ENCODE measurements at regions not wholly inside any gene's neighbourhood (a gene's known extent, or its start where the extent isn't known, plus 50 kb on each side); places are given as distances from the start of the nearest gene placed in this dataset.

GRCh38 chr12:76622351-76622750, 62.8 kb upstream of the OSBPL8 start:
- TF ChIP-seq CTCF (IDR thresholded peaks at IDR 0.05 in 2 of 3, conservative IDR thresholded peaks at IDR 0.05 in 1 of 3; ENCODE audit: control insufficient read depth in 2 of 3, extremely low read depth in 1 of 3, insufficient read depth in 1 of 3, low read depth in 3 of 3, low read length in 3 of 3) (no peak), MEF2A (IDR thresholded peaks at IDR 0.05; ENCODE audit: insufficient read depth, low read depth, low read length) (no peak), GABPA (IDR thresholded peaks at IDR 0.05; ENCODE audit: low read depth) (no peak), TCF12 (IDR thresholded peaks at IDR 0.05; ENCODE audit: low read depth, low read length) (no peak), ATF3 (IDR thresholded peaks at IDR 0.05; ENCODE audit: borderline replicate concordance, extremely low read depth, low read depth, low read length) (no peak), REST (IDR thresholded peaks at IDR 0.05; ENCODE audit: low read depth, low read length) (no peak), YY1 (IDR thresholded peaks at IDR 0.05; ENCODE audit: low read depth, low read length) (no peak), ZZZ3 (IDR thresholded peaks at IDR 0.05; ENCODE audit: control insufficient read depth, insufficient read length, low read depth) (no peak)
